Right cardiac atrium (tissue), 5 donors: ENCODE measurements at regions not wholly inside any gene's neighbourhood (a gene's known extent, or its start where the extent isn't known, plus 50 kb on each side); places are given as distances from the start of the nearest gene placed in this dataset.
"Not testable (repeated sequence)": the region's sequence is repeated elsewhere in the genome, so short reads cannot be mapped to it uniquely, and the experiment has no call there.

Source experiments
- ATAC-seq, 2 donors: fragments of 200-7000 bp; cut with Tn5 transposase; one replicate each; pipeline versions ENCODE4 v1.8.0 to v1.9.1; 2020; ENCODE audit warnings: moderate library complexity in 2 of 2, mild to moderate bottlenecking in 1 of 2
- DNase-seq, 3 donors: peaks; one replicate each; pipeline ENCODE4 v3.0.0-alpha.2; 2020
- H3K27ac ChIP-seq: one replicate; pipeline ENCODE4 v1.5.1; 2013; ENCODE audit warnings: mild to moderate bottlenecking, low read length, control low read depth, moderate library complexity
- H3K27me3 ChIP-seq: one replicate; pipeline ENCODE4 v1.6.1; 2013; ENCODE audit not compliant: control insufficient read depth, insufficient read depth
- H3K4me1 ChIP-seq: one replicate; pipeline ENCODE4 v1.6.1; 2013; ENCODE audit warnings: low read length; ENCODE audit not compliant: control insufficient read depth, insufficient read depth
- H3K4me3 ChIP-seq: one replicate; pipeline ENCODE4 v1.5.1; 2013; ENCODE audit warnings: low read length, control low read depth
- H3K9me3 ChIP-seq: one replicate; pipeline ENCODE4 v1.6.1; 2013; ENCODE audit warnings: low read length; ENCODE audit not compliant: control insufficient read depth
- WGBS: extraction: QIAGEN DNeasy Blood & Tissue Kit; methylation state at CpG from one replicate; pipeline ENCODE4 v1.1.7; 2013; 5-methylcytosine and 5-hydroxymethylcytosine counted together
- intact Hi-C, 4 donors: fragments of 100-400 bp; cut with DNase I; formaldehyde crosslinking; loops; one replicate each; pipeline versions ENCODE4 v1.11.0 to v1.14.0; 2022 to 2023
- donor health status: healthy with polysubstance abuse.
- donor health status: DM: no; HTN: yes; CAD: no.
- donor health status: DM: no; HTN: no; CAD: no.
- donor health status: DM: no; HTN: yes; CAD: no; lungs with severe emphysema.
- donor health status: DM: yes; HTN: yes; CAD: no.

- ATAC-seq = peak in 1 of 2 donors; percentile 79
- H3K27ac ChIP-seq, intact Hi-C loops, H3K4me3 ChIP-seq, DNase-seq, H3K9me3 ChIP-seq, H3K4me1 ChIP-seq, H3K27me3 ChIP-seq: not testable (repeated sequence)
- WGBS = 50% methylated on average over 5 of the region's 5 CpGs
Measured at GRCh38 chr21:10270211-10270610, 251.2 kb upstream of the TPTE start.

DNA sequence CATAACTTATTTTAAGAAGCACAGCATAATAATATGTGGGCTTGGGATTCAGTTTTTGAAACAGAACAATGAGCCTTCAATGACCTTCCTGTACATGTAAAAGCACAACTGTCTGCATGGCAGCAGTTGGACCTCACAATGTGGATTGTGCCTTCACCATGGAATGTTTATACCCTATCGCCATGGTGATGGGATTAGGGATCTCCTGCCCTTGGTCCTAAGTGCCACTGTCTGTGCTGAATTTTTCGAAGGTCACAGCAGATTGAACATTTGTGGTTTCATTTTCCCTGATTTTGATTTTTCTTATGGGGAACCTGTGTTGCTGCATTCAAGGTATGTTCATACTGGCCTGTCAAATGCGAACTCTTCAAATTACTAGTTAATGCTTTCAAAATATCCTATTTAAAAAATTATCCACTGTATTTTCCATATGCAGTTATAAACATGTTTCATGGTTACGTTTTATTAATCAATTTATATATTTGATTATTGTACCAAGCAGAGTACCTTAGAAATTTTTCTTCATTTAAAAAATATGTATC is 249.6 kb upstream of the TPTE start:
- 58% methylated on average over 4 of the region's 4 CpGs for WGBS
- ATAC-seq, DNase-seq, H3K27ac ChIP-seq, H3K4me3 ChIP-seq, intact Hi-C loops, H3K27me3 ChIP-seq, H3K9me3 ChIP-seq, H3K4me1 ChIP-seq: not testable (repeated sequence)

GRCh38 chr21:10272216-10272615 is 249.2 kb upstream of the TPTE start:
- WGBS = 57% methylated on average over 5 of the region's 5 CpGs
- ATAC-seq (peak in 1 of 2 donors; percentile 95), DNase-seq (peak in 1 of 3 donors; percentile 1)
- no peaks in the 10 kb centered on the region for H3K27me3 ChIP-seq
- H3K27ac ChIP-seq = no peak overlapping the region
- no peak overlapping the region for H3K4me3 ChIP-seq
- H3K4me1 ChIP-seq = no peaks in the 10 kb centered on the region
- intact Hi-C loops = no loop called here
- no peaks in the 10 kb centered on the region for H3K9me3 ChIP-seq

- DNase-seq = no peak
- H3K4me1 ChIP-seq = no peaks in the 10 kb centered on the region
- H3K27me3 ChIP-seq = no peaks in the 10 kb centered on the region
- intact Hi-C loops = no loop called here
- no peaks in the 10 kb centered on the region for H3K9me3 ChIP-seq
- no peak overlapping the region for H3K4me3 ChIP-seq
- no peak overlapping the region for H3K27ac ChIP-seq
- ATAC-seq = no peak
- WGBS = 72% methylated on average over 2 of the region's 2 CpGs
Measured at GRCh38 chr21:10273196-10273595, 248.2 kb upstream of the TPTE start.

DNA sequence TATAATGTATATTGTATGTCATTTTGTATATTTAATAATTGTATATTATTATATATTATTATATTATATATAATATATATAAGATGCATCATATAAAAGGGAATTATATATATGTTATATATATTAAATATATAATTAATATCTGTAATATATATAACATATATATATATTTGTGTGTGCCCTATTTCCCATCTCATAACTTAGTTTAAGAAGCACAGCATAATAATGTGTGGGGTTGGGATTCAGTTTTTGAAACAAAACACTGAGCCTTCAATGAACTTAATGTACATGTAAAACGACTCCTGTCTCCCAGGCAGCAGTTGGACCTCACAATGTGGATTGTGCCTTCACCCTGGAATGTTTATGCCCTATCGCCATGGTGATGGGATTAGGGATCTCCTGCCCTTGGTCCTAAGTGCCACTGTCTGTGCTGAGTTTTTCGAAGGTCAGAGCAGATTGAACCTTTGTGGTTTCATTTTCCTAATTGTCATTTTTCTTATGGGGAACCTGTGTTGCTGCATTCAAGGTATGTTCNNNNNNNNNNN is 247.5 kb upstream of the TPTE start:
- H3K9me3 ChIP-seq, H3K27ac ChIP-seq, H3K4me3 ChIP-seq, H3K27me3 ChIP-seq, H3K4me1 ChIP-seq, intact Hi-C loops: not testable (repeated sequence)
- DNase-seq (peak in 1 of 3 donors; percentile 6), ATAC-seq (peak in 1 of 2 donors; percentile 94)
- 61% methylated on average over 3 of the region's 3 CpGs for WGBS
